Right lobe of liver (tissue), 6 donors: ENCODE measurements at regions not wholly inside any gene's neighbourhood (a gene's known extent, or its start where the extent isn't known, plus 50 kb on each side); places are given as distances from the start of the nearest gene placed in this dataset.

ENCODE experiments used
- ATAC-seq, 4 donors: fragments of 200-7000 bp; cut with Tn5 transposase; one replicate each; pipeline ENCODE4 v1.9.1; 2020; ENCODE audit warnings: mild to moderate bottlenecking in 4 of 4, moderate library complexity in 4 of 4
- DNase-seq, 3 donors: peaks; one replicate each; pipeline ENCODE4 v3.0.0-alpha.2; 2020
- H3K27ac ChIP-seq, 3 donors: fragments of 200-600 bp; one replicate each; pipeline ENCODE4 v1.8.0; 2022
- H3K27me3 ChIP-seq, 2 donors: fragments of 200-600 bp; one replicate each; pipeline ENCODE4 v1.8.0; 2022
- H3K36me3 ChIP-seq, 4 donors: fragments of 200-600 bp; sonication (generic) in 1 of 4; one replicate each; pipeline versions ENCODE4 v1.5.1 to v1.8.0; 2017 to 2022; ENCODE audit warnings: control low read depth in 1 of 4
- H3K4me1 ChIP-seq, 4 donors: fragments of 200-600 bp; sonication (generic) in 1 of 4; one replicate each; pipeline versions ENCODE4 v1.5.1 to v1.8.0; 2017 to 2022; ENCODE audit warnings: control low read depth in 1 of 4
- H3K4me3 ChIP-seq, 3 donors: fragments of 200-600 bp; one replicate each; pipeline ENCODE4 v1.8.0; 2022
- H3K9me3 ChIP-seq, 4 donors: fragments of 200-600 bp; sonication (generic) in 1 of 4; one replicate each; pipeline versions ENCODE4 v1.5.1 to v1.8.0; 2017 to 2022; ENCODE audit warnings: control low read depth in 1 of 4
- POLR2A ChIP-seq: fragments of 450-650 bp; IDR thresholded peaks from one replicate; pipeline ENCODE4 v1.6.1; 2017; ENCODE audit warnings: antibody characterized with exemption, mild to moderate bottlenecking
- WGBS: methylation state at CpG from one replicate; pipeline ENCODE4 v1.1.6; 2018; ENCODE audit warnings: low coverage, low lambda C conversion rate; ENCODE audit not compliant: insufficient coverage; ENCODE audit errors: missing lambda C conversion rate; 5-methylcytosine and 5-hydroxymethylcytosine counted together
- intact Hi-C, 2 donors: fragments of 100-400 bp; cut with DNase I; formaldehyde crosslinking; loops; one replicate each; pipeline versions ENCODE4 v1.11.2 to v1.14.1; 2022
- TF ChIP-seq, protein P1 (sequence below), 4 donors: fragments of 200-600 bp in 3 of 4; fragments of 450-650 bp in 1 of 4; IDR thresholded peaks; one replicate each; pipeline versions ENCODE4 v1.5.1 to v1.8.0; 2016 to 2022; ENCODE audit warnings: antibody characterized with exemption in 4 of 4, mild to moderate bottlenecking in 2 of 4
- donor health status: DM: no; HTN: yes; CAD: no.
- donor health status: DM: no; HTN: no; CAD: no.
- donor health status: DM: no; HTN: no; CAD: no.
- donor health status: DM: no; HTN: yes; CAD: no.
- donor health status: DM: no; HTN: yes; CAD: no.

DNA sequence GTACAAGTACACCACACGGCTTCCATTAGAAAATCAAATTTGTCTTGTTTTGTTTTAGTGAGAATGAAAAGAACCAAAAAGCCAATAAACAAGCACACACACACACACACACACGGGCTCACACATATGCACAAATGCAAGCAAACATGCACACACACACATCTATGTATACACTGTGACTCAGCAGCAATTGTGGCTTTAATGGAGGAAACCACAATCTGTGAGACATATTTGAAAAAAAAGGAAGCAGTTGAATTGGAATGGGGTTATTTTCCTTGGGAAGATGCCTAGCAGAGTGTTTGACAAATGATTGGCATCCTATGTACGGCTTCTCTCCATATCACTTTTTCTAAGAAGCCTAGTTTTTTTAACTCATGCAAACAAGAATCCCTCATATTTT lies 201.1 kb upstream of the ARRDC4 start:
- no peaks in the 10 kb centered on the region for H3K4me1 ChIP-seq
- ATAC-seq (no peak), DNase-seq (no peak)
- no peaks in the 10 kb centered on the region for H3K9me3 ChIP-seq
- no peaks in the 10 kb centered on the region for H3K27me3 ChIP-seq
- H3K4me3 ChIP-seq: no peak overlapping the region
- intact Hi-C loops: no loop called here
- TF ChIP-seq, protein P1, sequence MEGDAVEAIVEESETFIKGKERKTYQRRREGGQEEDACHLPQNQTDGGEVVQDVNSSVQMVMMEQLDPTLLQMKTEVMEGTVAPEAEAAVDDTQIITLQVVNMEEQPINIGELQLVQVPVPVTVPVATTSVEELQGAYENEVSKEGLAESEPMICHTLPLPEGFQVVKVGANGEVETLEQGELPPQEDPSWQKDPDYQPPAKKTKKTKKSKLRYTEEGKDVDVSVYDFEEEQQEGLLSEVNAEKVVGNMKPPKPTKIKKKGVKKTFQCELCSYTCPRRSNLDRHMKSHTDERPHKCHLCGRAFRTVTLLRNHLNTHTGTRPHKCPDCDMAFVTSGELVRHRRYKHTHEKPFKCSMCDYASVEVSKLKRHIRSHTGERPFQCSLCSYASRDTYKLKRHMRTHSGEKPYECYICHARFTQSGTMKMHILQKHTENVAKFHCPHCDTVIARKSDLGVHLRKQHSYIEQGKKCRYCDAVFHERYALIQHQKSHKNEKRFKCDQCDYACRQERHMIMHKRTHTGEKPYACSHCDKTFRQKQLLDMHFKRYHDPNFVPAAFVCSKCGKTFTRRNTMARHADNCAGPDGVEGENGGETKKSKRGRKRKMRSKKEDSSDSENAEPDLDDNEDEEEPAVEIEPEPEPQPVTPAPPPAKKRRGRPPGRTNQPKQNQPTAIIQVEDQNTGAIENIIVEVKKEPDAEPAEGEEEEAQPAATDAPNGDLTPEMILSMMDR (IDR thresholded peaks at IDR 0.05): no peak
- no peak for TF ChIP-seq POLR2A
- no peaks in the 10 kb centered on the region for H3K36me3 ChIP-seq
- 43% methylated on average over 3 of the region's 3 CpGs for WGBS
- H3K27ac ChIP-seq: no peak overlapping the region

GRCh38 chr15:97761110-97761509 lies 199.4 kb upstream of the ARRDC4 start:
- H3K9me3 ChIP-seq: no peaks in the 10 kb centered on the region
- no peaks in the 10 kb centered on the region for H3K27me3 ChIP-seq
- no peak for DNase-seq
- no peak for ATAC-seq
- no peaks in the 10 kb centered on the region for H3K4me1 ChIP-seq
- TF ChIP-seq POLR2A: no peak
- TF ChIP-seq, protein P1 (IDR thresholded peaks at IDR 0.05): no peak
- no peak overlapping the region for H3K4me3 ChIP-seq
- intact Hi-C loops: no loop called here
- WGBS: 67% methylated on average over 4 of the region's 5 CpGs
- no peak overlapping the region for H3K27ac ChIP-seq
- H3K36me3 ChIP-seq: no peaks in the 10 kb centered on the region

DNA sequence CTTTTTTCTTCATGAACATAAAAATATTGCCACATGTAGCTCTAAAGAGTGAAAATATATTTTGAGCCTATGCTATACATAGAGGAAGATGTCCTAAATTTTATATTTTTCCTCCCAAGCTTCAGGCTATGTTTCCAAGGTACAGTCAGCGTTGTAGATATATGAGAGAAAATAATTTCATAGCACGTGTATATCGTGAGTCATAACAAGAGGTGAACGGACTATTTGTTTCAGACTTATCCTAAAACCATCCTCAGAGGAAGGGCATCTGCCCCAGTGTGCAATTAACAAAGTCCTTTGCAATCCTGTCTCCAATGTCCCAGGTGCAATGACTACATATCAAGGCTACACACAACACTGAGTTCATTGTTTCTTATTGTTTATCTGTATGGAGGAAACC lies 177.3 kb upstream of the ARRDC4 start:
- Histone ChIP-seq H3K27me3 (no peaks in the 10 kb centered on the region), H3K9me3 (no peaks in the 10 kb centered on the region), H3K4me1 (no peaks in the 10 kb centered on the region), H3K27ac (no peak overlapping the region), H3K4me3 (no peak overlapping the region), H3K36me3 (no peaks in the 10 kb centered on the region)
- DNase-seq: no peak
- intact Hi-C loops: no loop called here
- WGBS: 55% methylated on average over 4 of the region's 4 CpGs
- TF ChIP-seq, protein P1 (IDR thresholded peaks at IDR 0.05): no peak
- no peak for TF ChIP-seq POLR2A
- no peak for ATAC-seq

DNA sequence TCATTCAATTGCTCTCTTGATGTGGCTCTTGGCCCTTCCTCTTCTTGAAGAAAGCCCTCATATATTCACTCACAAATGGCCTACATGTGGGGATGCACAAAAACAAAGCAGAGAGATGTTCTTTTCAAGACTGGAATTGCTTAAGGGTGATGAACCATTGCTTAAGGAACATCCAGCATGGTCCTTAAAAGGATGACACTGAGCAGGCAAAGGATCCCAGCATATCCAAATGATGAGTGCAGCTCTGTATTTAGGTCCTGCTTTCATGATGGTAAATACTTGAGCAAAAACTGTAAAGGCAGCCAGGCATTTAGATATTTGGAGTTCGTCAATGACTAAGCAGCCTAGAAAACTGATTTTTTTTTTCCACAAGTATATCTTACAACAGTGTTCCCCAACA lies 173.8 kb upstream of the ARRDC4 start:
- H3K4me3 ChIP-seq: no peak overlapping the region
- no peak overlapping the region for H3K27ac ChIP-seq
- no peaks in the 10 kb centered on the region for H3K36me3 ChIP-seq
- H3K4me1 ChIP-seq: no peaks in the 10 kb centered on the region
- no peaks in the 10 kb centered on the region for H3K27me3 ChIP-seq
- H3K9me3 ChIP-seq: no peaks in the 10 kb centered on the region
- TF ChIP-seq POLR2A: no peak
- TF ChIP-seq, protein P1 (IDR thresholded peaks at IDR 0.05): no peak
- ATAC-seq (no peak), DNase-seq (no peak)
- intact Hi-C loops: no loop called here
- WGBS: 13% methylated on average over 1 of the region's 1 CpG

DNA sequence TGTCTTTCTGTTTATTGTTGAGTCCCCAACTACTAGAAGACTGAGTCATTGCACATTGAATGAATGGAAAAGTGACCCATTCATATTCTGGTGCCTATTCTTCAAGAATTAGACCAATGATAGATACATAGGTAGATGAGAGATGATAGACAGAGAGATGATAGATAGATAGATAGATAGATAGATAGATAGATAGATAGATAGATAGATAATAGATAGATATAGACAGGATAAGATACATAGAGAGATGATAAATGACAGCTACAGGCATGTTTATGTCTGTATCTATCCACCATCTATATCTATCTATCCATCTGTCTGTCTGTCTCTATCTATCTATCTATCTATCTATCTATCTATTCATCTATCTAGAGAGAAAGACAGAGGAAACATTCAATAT lies 170.3 kb upstream of the ARRDC4 start:
- no peak for TF ChIP-seq POLR2A
- TF ChIP-seq, protein P1 (IDR thresholded peaks at IDR 0.05): no peak
- Histone ChIP-seq H3K27ac (no peak overlapping the region), H3K4me3 (no peak overlapping the region), H3K4me1 (no peaks in the 10 kb centered on the region), H3K27me3 (no peaks in the 10 kb centered on the region), H3K36me3 (no peaks in the 10 kb centered on the region), H3K9me3 (no peaks in the 10 kb centered on the region)
- intact Hi-C loops: no loop called here
- DNase-seq (no peak), ATAC-seq (no peak)
